ENCODE measurements at regions not wholly inside any gene's neighbourhood (a gene's known extent, or its start where the extent isn't known, plus 50 kb on each side); places are given as distances from the start of the nearest gene placed in this dataset.
"Not testable (repeated sequence)": the region's sequence is repeated elsewhere in the genome, so short reads cannot be mapped to it uniquely, and the experiment has no call there.

DNA sequence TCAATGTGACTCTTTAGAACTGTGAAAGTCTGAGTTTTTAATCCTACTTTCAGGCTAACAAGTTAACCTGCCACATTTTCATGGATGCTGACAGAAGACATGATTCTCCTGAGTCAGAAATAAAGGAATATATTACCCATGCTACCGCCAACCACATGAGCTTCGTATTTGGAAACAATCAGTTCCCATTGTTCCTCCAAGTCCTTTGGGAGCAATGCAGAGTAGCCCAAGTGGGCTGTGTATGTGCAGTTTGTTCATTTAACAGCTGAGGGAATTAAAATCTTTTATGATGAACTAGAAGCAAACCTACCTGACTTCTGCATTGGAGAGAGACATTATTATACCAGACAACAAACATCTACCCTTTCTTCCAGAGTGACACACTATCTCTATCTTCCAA is 169.3 kb upstream of the BET1 start:
- no peak for DNase-seq (ENCODE audit: low read depth)

DNA sequence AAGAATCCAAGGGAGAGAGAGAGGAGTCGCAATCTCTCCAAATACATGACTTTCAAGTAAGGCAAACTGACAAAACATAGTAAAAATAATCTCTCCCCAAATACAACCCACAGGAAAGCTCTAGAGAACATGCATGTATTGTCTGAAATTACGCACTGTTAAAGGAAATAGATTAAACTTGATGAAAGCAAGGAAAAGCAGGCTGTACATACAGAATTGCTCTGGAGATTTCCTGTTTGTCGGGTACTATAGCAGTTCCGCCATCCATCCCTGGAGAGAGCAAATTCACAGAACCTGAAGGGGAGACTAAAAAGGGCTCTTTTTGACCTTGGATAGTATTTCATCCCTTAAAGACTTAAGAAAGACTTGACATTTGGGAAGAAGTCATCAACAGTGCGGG is 170.2 kb upstream of the BET1 start:
- no peak for DNase-seq (ENCODE audit: low read depth)

DNA sequence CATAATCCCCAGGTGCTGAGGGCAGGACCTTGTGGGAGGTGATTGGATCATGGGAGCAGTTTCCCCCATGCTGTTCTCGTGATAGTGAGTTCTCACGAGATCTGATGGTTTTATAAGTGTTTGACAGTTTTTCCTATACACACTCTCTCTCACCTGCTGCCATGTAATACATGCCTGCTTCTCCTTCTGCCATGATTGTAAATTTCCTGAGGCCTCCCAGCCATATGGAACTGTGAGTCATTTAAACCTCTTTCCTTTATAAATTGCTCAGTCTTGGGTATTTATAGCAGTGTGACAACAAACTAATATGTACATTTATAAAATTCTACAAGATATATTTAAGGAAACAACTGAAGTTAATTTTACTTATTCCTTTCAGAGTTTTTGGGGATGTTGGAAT is 170.8 kb upstream of the BET1 start:
- DNase-seq (ENCODE audit: low read depth) = no peak

DNA sequence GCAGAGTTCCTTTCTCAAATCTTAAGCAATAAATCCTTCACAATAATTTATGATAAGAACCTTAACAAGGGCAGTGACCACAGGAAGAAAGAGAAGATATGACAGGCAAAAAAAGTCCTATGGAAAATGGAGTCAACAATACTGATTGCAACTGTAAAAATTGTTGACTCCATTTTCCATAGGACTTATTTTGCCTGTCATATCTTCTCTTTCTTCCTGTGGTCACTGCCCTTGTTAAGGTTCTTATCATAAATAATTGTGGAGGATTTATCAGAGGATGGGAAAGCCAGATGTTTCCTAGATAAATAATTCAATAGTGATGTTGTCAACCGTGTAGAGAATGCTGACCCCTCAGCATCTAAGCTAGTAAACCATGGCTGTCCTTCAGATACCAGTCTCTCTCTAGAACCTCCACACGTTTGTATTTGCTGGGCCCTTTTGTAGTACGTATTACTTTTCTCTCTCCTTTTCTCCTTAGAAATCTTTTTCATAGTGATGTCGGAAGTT is 172.6 kb upstream of the BET1 start:
- DNase-seq (ENCODE audit: low read depth) = no peak

DNA sequence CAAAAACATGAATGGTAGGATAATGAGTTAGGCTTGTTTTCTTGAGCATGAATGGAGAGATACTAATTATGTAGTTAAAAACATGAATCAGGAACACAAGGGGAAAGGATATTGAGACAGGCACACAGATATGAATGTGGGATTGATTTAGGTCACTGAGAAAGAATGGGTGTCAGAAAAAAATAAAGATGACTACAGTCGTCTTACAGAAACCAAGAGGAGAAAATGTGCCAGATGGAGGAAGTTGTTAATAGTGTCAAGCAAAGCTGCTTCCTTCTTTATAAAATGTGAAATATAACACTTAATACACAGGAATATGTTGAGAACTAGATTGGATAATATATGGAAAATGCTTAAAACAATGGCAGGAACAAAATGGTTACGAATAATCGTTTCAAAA is 173.3 kb upstream of the BET1 start:
- DNase-seq (ENCODE audit: low read depth) = no peak

DNA sequence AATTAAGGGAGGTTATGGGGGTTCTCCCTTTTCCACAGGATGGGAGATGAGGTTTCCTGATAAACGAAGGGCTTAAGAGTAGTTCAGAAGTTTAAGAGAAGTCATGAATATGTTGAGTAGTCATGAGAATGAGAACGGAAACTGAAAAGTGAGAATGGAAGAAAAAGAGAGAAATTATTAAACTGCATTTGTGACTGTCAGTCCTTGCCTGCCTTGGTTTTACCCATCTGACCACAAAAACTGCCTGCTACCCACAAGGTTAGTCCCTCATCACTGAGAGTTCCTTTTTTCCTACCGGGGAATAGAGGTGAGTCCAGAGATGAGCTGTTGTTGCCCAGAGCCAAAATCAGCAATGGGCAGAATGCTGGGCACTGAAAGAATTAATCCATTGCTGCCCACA is 174.1 kb upstream of the BET1 start:
- no peak for DNase-seq (ENCODE audit: low read depth)

DNA sequence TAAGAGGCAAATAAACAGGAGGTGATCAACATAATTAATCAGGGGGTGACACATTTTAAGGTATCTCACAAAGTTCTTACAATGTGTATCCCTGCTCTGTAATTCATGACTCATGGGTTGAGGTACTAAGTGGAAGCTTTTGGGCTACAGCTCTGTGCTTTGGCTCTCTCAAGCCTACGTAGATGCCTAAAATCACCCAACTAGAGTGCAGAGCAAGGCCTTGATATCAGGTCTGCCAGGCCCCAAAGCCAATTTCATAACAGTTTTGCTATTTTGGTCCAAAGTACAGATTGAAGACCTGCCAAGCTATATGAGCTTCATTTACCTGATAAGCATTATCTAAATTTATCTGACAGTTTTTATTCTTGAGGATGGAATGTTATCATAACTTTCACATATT is 175.3 kb upstream of the BET1 start:
- DNase-seq (ENCODE audit: low read depth) = no peak

DNA sequence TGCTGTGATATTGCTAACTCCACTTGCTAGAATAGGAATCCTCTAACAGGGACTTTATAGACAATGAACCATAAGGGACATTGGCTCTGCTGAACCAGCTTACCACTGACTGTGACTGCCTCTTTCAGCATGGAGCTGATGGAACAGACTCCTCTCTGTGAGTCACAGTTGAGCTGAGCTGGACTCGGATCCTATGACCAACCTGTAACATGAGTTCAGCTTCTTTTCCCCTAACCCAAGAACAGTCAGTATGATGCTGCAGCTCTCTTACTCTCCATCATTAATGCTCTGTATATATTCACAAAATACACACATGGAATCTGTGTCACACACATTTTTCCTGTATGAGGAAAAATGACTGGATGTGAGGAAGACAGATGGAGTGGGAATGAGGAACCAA is 177.9 kb upstream of the BET1 start:
- peak; percentile 74 for DNase-seq (ENCODE audit: low read depth)

DNA sequence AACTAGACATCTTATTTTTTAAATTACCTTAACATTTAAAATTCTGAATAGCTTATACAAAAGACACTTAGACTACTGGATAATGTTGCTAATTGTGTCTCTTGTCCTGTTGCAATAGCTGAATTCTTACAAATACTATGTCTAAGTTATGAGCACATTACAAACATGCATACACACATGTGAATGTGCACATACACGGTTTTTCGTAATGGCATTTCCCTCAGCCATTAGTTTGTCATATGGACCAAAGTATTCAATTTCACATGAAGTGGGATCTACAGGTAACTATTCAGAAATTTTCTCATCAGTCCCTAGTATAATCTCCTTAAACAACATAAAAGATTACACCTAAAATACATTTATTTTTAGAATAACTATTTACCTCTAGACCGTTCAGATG is 178.6 kb upstream of the BET1 start:
- DNase-seq (ENCODE audit: low read depth) = peak; percentile 41

DNA sequence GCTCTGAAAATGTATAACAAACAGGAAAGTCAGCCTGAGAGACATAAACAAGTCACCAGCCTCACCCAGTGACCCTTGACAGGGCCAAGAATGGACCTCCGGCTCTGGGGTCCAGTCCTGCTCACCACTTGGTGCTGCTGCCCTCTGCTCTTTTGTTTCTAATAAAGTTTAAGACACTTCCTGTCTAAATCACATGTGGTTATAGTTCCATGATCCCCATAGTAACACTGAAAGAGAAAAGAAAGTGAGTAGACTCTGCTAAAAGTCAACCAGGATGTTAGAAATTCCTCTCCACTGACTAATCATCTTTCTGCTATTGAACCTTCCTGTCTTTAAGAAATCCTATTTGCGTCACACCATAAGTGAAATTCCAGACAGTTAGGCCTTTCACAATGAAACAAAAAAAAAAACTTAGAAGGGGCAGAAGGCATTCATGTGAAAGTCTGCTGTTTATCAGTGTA is 179.2 kb upstream of the BET1 start:
- peak; percentile 99 for DNase-seq (ENCODE audit: low read depth)

DNA sequence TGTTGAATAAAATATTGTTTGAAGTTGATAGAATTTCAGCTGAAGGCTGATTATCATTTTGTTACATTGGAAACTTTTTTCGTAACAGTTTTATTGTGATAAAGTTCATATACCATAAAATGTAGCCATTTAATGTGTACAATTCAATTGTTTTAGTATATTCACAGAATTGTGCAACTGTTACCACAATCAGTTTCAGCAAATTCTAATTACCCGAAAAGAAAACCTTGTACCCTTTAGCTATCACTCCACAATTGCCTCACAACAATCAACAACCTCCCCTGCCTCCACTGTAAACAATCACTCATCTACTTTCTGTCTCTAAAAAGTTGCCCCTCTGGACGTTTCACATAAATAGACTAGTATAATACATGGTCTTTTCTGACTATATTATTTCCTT is 179.7 kb upstream of the BET1 start:
- DNase-seq (ENCODE audit: low read depth) = no peak

DNA sequence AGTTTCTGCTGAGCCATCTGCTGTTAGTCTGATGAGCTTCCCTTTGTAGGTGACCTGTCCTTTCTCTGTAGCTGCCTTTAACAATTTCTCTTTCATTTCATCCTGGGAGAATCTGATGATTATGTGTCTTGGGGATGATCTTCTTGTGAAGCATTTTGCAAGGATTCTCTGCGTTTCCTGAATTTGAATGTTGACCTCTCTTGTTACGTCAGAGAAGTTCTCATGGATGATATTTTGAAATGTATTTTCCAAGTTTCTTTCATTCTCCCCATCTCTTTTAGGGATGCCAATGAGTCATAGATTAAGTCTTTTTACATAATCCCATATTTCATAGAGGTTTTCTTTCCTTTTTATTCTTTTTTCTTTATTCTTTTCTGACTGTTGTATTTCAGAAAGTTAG is 184.2 kb upstream of the BET1 start:
- DNase-seq (ENCODE audit: low read depth) = peak; percentile 6

DNA sequence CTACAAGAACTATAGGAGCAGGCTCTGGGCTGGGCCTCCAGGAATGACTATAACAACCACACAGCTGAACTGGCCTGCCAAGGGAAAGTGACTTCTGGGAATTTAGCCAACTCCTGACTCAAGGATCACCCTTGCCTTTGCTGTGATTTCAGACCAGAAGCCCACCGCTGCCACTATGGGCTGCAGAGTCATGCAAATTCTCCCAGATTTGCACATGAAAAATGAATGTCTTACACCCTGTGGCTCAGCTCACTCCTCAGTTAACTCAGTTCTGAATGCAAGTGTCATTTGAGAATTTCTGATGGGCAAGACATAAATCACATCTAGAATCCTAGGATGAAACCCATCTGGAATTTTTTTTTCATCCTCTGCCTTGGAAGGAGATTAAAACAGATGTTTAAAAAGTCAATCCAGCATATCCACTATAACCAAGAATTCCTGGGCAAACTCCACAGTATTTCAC is 186.5 kb upstream of the BET1 start:
- DNase-seq (ENCODE audit: low read depth) = peak; percentile 86

DNA sequence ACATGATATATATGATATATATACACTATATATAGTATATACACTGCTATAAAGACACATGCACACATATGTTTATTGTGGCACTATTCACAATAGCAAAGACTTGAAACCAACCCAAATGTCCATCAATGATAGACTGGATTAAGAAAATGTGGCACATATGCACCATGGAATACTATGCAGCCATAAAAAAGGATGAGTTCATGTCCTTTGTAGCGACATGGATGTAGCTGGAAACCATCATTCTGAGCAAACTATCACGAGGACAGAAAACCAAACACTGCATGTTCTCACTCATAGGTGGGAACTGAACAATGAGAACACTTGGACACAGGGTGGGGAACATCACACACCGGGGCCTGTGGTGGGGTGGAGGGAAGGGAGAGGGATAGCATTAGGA is 190.3 kb upstream of the BET1 start:
- DNase-seq (ENCODE audit: low read depth) = not testable (repeated sequence)

DNA sequence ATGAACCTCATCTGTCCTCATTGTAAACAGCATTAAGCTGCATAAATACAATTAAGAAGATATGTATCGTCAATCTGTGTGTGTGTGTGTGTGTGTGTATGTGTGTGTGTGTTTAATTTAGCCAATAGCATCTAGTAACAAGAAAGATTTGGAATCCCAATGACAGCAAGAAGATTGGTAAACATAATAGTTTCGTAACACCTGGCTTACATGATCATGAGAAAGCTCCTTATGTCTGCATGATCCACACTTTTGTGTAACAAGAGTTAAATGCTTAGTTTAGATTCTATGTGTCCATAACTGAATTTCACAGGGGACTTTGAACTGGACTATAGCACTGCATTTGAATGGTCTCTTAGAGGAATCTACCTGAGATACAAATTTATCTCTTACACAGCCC is 191.0 kb upstream of the BET1 start:
- DNase-seq (ENCODE audit: low read depth) = peak; percentile 41

DNA sequence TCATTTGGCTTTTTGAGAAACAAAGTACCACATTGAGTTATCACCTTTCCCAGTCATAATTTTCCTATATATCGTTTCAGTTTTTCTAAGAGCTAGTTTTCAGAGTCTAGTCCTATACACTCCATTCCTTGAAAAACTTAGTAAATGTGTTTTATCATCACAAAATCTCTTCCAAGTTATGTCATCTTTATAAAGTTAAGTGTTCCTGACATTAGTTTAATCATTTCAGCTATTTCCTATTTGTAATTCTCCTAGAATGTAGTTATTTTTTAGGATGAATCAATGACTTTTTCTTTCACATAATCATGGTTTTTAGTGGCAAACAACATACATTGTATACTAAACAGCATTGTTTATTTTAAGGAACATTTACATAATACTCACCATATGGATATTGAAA is 191.7 kb upstream of the BET1 start:
- DNase-seq (ENCODE audit: low read depth) = no peak

DNA sequence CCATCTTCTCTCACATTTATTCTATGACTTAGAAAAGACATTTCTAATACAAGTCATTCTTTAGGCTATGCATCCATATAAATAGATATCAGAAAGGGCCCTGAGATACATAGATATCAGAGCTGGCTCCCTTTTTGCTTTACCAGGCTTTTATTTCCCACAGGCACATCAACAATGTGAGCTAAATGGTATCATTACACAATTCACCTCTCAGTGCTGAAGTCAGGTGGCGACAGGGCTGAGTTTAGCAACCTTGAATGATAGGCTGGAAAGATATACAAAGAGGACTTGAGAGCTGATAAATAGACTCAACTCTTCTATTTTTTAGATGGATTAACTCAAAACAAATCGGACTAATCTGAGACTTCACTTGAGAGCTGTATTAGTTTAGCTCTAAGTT is 189.2 kb upstream of the COL1A2 start:
- no peak for DNase-seq (ENCODE audit: low read depth)

DNA sequence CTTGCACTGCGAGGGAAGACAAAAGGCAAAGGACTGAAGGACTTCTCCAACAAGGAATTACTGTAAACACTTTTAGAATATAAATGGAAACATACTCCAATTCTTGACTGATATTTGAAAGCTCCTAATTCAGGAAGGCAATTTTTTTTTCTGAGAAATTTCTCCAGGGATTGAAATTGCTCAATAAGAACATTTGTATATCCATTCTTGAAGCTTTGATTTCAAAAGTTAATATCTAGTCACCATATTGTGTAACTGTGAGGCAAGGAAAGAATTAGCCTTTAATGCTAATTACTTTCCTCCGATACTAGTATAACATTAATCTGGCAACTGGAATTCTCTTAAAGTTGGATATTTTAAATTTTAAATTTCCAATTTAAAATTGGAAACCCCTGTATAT is 188.4 kb upstream of the COL1A2 start:
- peak; percentile 88 for DNase-seq (ENCODE audit: low read depth)

DNA sequence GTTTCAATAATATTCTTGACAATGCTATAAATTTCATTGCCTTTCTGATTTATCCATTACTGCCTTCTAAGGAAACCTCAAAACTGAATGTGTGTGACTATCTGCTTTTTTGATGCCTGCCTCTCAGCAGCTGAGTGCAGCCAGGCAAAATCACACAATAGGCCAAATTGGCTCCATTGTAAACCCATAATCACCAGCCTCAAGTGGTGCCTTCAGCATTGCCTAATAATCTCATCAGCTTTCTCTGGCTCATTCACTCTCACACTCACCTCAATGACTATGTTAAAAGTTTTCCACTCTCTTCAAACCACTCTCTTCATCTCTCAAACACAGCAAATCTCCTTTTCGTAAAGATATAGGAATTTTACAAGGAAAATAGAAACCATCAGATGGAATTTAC is 182.5 kb upstream of the COL1A2 start:
- no peak for DNase-seq (ENCODE audit: low read depth)

DNA sequence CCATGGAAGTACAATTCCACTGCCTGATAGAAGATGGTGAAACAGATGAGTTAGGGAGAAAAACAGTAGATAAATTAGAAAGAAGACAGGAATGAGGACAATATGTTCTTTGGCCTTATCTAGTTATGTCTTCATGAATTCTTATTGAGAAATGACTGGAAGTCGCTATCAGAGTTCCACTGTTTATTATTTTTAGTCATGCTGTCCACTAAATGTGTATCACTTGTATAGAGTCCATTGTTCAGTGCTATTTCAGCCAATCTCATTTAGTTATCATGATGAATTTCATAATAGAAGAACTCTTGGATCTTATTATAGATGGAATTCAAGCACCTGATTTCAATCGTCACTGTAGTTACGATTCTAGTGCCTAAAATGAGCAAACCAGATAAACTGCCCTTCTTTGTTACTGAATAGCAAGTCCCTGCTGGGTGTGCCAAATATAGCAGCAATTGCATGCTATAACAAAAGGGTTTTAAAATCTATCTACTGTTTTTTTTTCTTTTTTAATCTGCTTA is 177.7 kb upstream of the COL1A2 start:
- DNase-seq (ENCODE audit: low read depth) = peak; percentile 43

DNA sequence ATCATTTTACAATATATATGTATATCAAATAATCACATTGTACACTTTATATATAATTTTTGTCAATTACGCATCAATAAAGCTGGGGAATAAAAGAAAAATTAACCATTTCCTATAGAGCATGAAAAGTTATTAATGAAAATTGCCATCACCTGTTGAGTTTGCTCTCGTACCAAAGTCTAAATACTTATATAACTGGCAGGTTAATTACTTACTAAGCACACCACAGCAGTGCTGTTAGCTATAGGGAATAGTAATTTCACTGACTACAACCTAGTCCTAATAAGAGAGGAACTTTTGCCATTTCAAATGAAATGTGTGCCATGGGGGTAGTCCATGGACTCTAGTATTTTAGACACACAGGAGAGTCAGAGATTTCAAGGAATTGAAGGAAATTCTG is 176.9 kb upstream of the COL1A2 start:
- no peak for DNase-seq (ENCODE audit: low read depth)

DNA sequence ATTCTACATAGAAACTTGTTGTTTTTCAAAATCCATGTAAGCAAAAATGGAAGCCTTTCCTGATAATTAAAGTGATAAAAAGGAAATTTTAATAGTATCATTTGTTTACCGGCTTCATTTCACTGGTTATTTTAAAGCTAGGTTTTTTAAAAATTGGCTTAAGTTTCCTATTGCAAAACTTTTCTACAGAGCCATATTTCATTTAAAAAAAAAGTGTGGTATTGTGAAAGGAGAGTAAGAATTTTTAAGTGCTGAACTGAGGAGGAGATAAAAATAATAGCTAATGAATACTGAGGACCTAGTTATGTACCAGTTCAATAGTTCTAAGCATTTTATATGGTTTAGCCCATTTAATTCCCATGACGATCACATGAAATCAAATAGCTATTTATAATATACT is 172.2 kb upstream of the COL1A2 start:
- DNase-seq (ENCODE audit: low read depth) = peak; percentile 36

DNA sequence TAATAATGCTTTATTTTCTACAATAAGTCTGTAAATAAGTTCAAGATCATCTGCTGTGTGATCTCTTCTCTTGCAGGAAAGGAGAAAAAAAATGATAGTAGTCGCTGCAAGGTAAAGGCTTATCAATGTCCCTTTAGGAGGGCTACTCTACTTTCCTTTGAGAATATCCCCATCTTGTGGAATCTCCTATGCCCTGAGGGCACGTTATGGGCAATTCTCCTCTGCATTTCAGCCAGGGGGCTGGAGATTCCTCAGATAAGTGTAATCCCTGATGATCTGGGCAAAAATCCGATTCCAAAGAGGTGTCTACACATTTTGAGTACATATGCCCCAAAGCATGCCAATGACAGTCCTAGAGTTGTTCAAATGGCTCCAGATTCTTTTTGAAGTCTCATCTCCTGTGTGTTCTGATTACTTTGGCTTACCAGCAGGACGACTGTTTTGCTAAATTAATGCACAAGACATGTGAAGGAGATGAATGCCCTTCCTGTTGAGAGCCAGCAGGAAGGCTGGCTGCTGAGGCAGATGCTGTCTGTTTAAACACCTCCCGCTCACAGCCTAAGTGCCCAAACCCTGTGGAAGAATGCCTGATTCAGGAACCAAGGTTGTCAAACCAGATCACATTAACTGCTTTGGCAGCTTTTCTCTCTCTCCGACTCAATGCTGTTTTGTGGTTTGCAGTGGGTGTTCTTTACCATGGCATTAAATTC is 171.2 kb upstream of the COL1A2 start:
- DNase-seq (ENCODE audit: low read depth) = peak; percentile 40

DNA sequence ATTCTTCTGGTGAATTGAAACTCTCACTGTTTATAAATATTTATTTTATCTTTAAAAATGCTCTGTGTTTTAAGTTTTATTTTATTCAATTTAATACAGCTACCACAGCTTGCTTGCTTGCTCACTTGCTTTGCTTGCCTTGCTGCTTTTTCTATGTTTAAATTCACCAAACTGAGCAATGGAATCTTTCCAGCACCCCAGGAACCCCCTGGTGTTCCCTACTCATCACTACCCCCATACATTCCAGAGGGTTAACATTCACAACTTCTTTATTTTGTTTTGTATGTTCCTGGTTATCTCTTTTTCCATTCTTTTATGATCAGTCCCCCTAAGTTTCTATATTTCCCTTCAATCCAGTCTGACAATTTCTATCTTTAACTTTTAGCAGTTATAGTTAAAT is 166.5 kb upstream of the COL1A2 start:
- no peak for DNase-seq (ENCODE audit: low read depth)
